Subcutaneous abdominal adipose tissue (tissue), 5 donors: ENCODE measurements at regions not wholly inside any gene's neighbourhood (a gene's known extent, or its start where the extent isn't known, plus 50 kb on each side); places are given as distances from the start of the nearest gene placed in this dataset.

ENCODE experiments used
- H3K27ac ChIP-seq: one replicate; pipeline ENCODE4 v1.7.0; 2013; ENCODE audit warnings: low read depth, mild to moderate bottlenecking, inconsistent platforms, low read length, moderate library complexity
- H3K27me3 ChIP-seq, 5 donors: one replicate each; pipeline ENCODE4 v1.7.0; 2013; ENCODE audit warnings: low read length in 5 of 5, inconsistent platforms in 1 of 5; ENCODE audit not compliant: control insufficient read depth in 5 of 5, insufficient read depth in 4 of 5
- H3K36me3 ChIP-seq, 5 donors: one replicate each; pipeline ENCODE4 v1.7.0; 2013; ENCODE audit warnings: low read length in 5 of 5; ENCODE audit not compliant: control insufficient read depth in 5 of 5, insufficient read depth in 5 of 5
- H3K4me1 ChIP-seq, 5 donors: one replicate each; pipeline ENCODE4 v1.7.0; 2013; ENCODE audit warnings: low read length in 5 of 5, mild to moderate bottlenecking in 3 of 5, moderate library complexity in 1 of 5; ENCODE audit not compliant: control insufficient read depth in 5 of 5, insufficient read depth in 5 of 5
- H3K4me3 ChIP-seq, 5 donors: one replicate each; pipeline ENCODE4 v1.7.0; 2013; ENCODE audit warnings: low read length in 5 of 5, low read depth in 1 of 5
- H3K9ac ChIP-seq, 5 donors: one replicate each; pipeline ENCODE4 v1.7.0; 2013; ENCODE audit warnings: low read length in 5 of 5, mild to moderate bottlenecking in 4 of 5, moderate library complexity in 3 of 5
- H3K9me3 ChIP-seq, 5 donors: one replicate each; pipeline ENCODE4 v1.7.0; 2013; ENCODE audit warnings: low read length in 5 of 5; ENCODE audit not compliant: control insufficient read depth in 5 of 5
- donor health status: healthy.
- donor health status: healthy.
- donor health status: healthy.
- donor health status: healthy.
- donor health status: healthy.

- no peak overlapping the region for H3K4me3 ChIP-seq
- no peak overlapping the region for H3K27ac ChIP-seq
- H3K27me3 ChIP-seq: no peaks in the 10 kb centered on the region
- H3K36me3 ChIP-seq: no peaks in the 10 kb centered on the region
- H3K9ac ChIP-seq: no peak overlapping the region
- H3K9me3 ChIP-seq: no peaks in the 10 kb centered on the region
- peaks cover 0 to under 1% (median 0%) of the 10 kb centered on the region in 5 donors for H3K4me1 ChIP-seq
Observed at GRCh38 chr11:19448651-19449050, 207.9 kb upstream of the E2F8 start.

- Histone ChIP-seq H3K27ac (no peak overlapping the region), H3K9ac (no peak overlapping the region), H3K9me3 (no peaks in the 10 kb centered on the region), H3K4me3 (no peak overlapping the region), H3K36me3 (no peaks in the 10 kb centered on the region), H3K27me3 (no peaks in the 10 kb centered on the region), H3K4me1 (peaks cover 0 to under 1% (median 0%) of the 10 kb centered on the region in 5 donors)
Observed at GRCh38 chr11:19447150-19447566, 206.4 kb upstream of the E2F8 start.

GRCh38 chr11:19445771-19446170 lies 205.0 kb upstream of the E2F8 start:
- Histone ChIP-seq H3K9ac (no peak overlapping the region), H3K4me1 (peaks cover 0 to 3% (median 0%) of the 10 kb centered on the region in 5 donors), H3K27ac (no peak overlapping the region), H3K4me3 (no peak overlapping the region), H3K27me3 (no peaks in the 10 kb centered on the region), H3K36me3 (no peaks in the 10 kb centered on the region), H3K9me3 (no peaks in the 10 kb centered on the region)

- Histone ChIP-seq H3K36me3 (no peaks in the 10 kb centered on the region), H3K9me3 (no peaks in the 10 kb centered on the region), H3K9ac (no peak overlapping the region)
Observed at GRCh38 chr11:19444231-19444630, 203.5 kb upstream of the E2F8 start.

GRCh38 chr11:19442554-19442910 lies 201.8 kb upstream of the E2F8 start:
- Histone ChIP-seq H3K4me3 (no peak overlapping the region), H3K36me3 (no peaks in the 10 kb centered on the region), H3K4me1 (peaks cover 0 to 12% (median 0%) of the 10 kb centered on the region in 5 donors), H3K27me3 (no peaks in the 10 kb centered on the region), H3K27ac (no peak overlapping the region), H3K9ac (no peak overlapping the region), H3K9me3 (no peaks in the 10 kb centered on the region)

More at GRCh38 chr11:19444231-19444630, 203.5 kb upstream of the E2F8 start:
- H3K4me1 ChIP-seq: peaks cover 0 to 3% (median 0%) of the 10 kb centered on the region in 5 donors
- H3K27me3 ChIP-seq: no peaks in the 10 kb centered on the region
- H3K27ac ChIP-seq: no peak overlapping the region
- H3K4me3 ChIP-seq: no peak overlapping the region

- Histone ChIP-seq H3K27ac (no peak overlapping the region), H3K4me3 (no peak overlapping the region), H3K9ac (no peak overlapping the region), H3K9me3 (no peaks in the 10 kb centered on the region), H3K27me3 (no peaks in the 10 kb centered on the region), H3K36me3 (no peaks in the 10 kb centered on the region), H3K4me1 (peaks cover 0 to 12% (median 0%) of the 10 kb centered on the region in 5 donors)
Observed at GRCh38 chr11:19441752-19442553, 201.2 kb upstream of the E2F8 start.

GRCh38 chr11:19441288-19441687 lies 200.5 kb upstream of the E2F8 start:
- no peaks in the 10 kb centered on the region for H3K36me3 ChIP-seq
- no peak overlapping the region for H3K4me3 ChIP-seq
- no peak overlapping the region for H3K9ac ChIP-seq
- H3K27me3 ChIP-seq: no peaks in the 10 kb centered on the region
- no peak overlapping the region for H3K27ac ChIP-seq
- H3K9me3 ChIP-seq: no peaks in the 10 kb centered on the region
- H3K4me1 ChIP-seq: peaks cover 0 to 12% (median 0%) of the 10 kb centered on the region in 5 donors

- no peaks in the 10 kb centered on the region for H3K36me3 ChIP-seq
- no peak overlapping the region for H3K27ac ChIP-seq
- peaks cover 0 to 18% (median 3%) of the 10 kb centered on the region in 5 donors for H3K4me1 ChIP-seq
- H3K9ac ChIP-seq: no peak overlapping the region
- H3K27me3 ChIP-seq: no peaks in the 10 kb centered on the region
- H3K9me3 ChIP-seq: no peaks in the 10 kb centered on the region
- H3K4me3 ChIP-seq: no peak overlapping the region
Observed at GRCh38 chr11:19437760-19438159, 197.0 kb upstream of the E2F8 start.

GRCh38 chr11:19436932-19437331 lies 196.2 kb upstream of the E2F8 start:
- Histone ChIP-seq H3K27me3 (no peaks in the 10 kb centered on the region), H3K4me3 (no peak overlapping the region), H3K4me1 (peaks cover 0 to 23% (median 10%) of the 10 kb centered on the region in 5 donors), H3K9ac (no peak overlapping the region), H3K9me3 (no peaks in the 10 kb centered on the region), H3K27ac (no peak overlapping the region), H3K36me3 (no peaks in the 10 kb centered on the region)

- H3K4me3 ChIP-seq: no peak overlapping the region
- peaks cover 0 to 5% (median 0%) of the 10 kb centered on the region in 5 donors for H3K27me3 ChIP-seq
- no peak overlapping the region for H3K9ac ChIP-seq
- H3K27ac ChIP-seq: no peak overlapping the region
- no peaks in the 10 kb centered on the region for H3K36me3 ChIP-seq
- H3K4me1 ChIP-seq: peaks cover 0 to 27% (median 16%) of the 10 kb centered on the region in 5 donors
- H3K9me3 ChIP-seq: no peaks in the 10 kb centered on the region
Observed at GRCh38 chr11:19435306-19435989, 194.7 kb upstream of the E2F8 start.
